GM12878 (cell line): ENCODE measurements at regions not wholly inside any gene's neighbourhood (a gene's known extent, or its start where the extent isn't known, plus 50 kb on each side); places are given as distances from the start of the nearest gene placed in this dataset.

Source experiments
- ASH2L ChIP-seq: fragments of 300-600, 200-600 bp; sonication (generic); IDR thresholded peaks from 2 replicates; pipeline ENCODE4 v1.6.1; 2017; ENCODE audit warnings: low read depth, mild to moderate bottlenecking, borderline replicate concordance
- ATF3 ChIP-seq: IDR thresholded peaks from 2 replicates; pipeline ENCODE4 v1.6.1; 2011; ENCODE audit warnings: low read depth, mild to moderate bottlenecking, low read length, moderate library complexity, borderline replicate concordance; ENCODE audit errors: extremely low read depth
- FOS ChIP-seq: IDR thresholded peaks from 3 replicates; pipeline ENCODE4 v1.6.1; 2011; ENCODE audit warnings: borderline replicate concordance; ENCODE audit not compliant: insufficient read length; ENCODE audit errors: extremely low read depth
- HDAC2 ChIP-seq: fragments of 200-600 bp; sonication (generic); IDR thresholded peaks from 2 replicates; pipeline ENCODE4 v1.6.1; 2017
- IKZF2 ChIP-seq, 2 experiments: fragments of 450-650 bp; IDR thresholded peaks; 2 replicates each; pipeline ENCODE4 v1.6.1; 2017; ENCODE audit warnings: mild to moderate bottlenecking in 2 of 2, moderate library complexity in 2 of 2
- PAX5 ChIP-seq: IDR thresholded peaks from 2 replicates; pipeline ENCODE4 v1.6.1; 2011; ENCODE audit warnings: low read depth, low read length, borderline replicate concordance
- POLR2AphosphoS2 ChIP-seq: IDR thresholded peaks from 2 replicates; pipeline ENCODE4 v1.6.1; 2011; ENCODE audit warnings: low read depth, mild to moderate bottlenecking, low read length, improper control_type of control experiment, moderate library complexity
- POLR2AphosphoS5 ChIP-seq: IDR thresholded peaks from 2 replicates; pipeline ENCODE4 v1.6.1; 2011; ENCODE audit warnings: mild to moderate bottlenecking, low read length, inconsistent platforms
- RAD51 ChIP-seq: fragments of 450-650 bp; IDR thresholded peaks from 2 replicates; pipeline ENCODE4 v1.6.1; 2016; ENCODE audit warnings: moderate library complexity, mild to moderate bottlenecking, inconsistent platforms
- RBBP5 ChIP-seq: fragments of 200-600 bp; sonication (generic); conservative IDR thresholded peaks from 2 replicates; pipeline ENCODE4 v1.6.1; 2016
- RCOR1 ChIP-seq: conservative IDR thresholded peaks from 2 replicates; pipeline ENCODE4 v1.6.1; 2012; ENCODE audit warnings: low read depth, low read length, improper control_type of control experiment
- SMC3 ChIP-seq: IDR thresholded peaks from 2 replicates; pipeline ENCODE4 v1.6.1; 2011; ENCODE audit warnings: low read length, improper control_type of control experiment, borderline replicate concordance
- TCF3 ChIP-seq: IDR thresholded peaks from 2 replicates; pipeline ENCODE4 v1.6.1; 2012; ENCODE audit warnings: low read depth, mild to moderate bottlenecking, low read length, borderline replicate concordance; ENCODE audit not compliant: insufficient read depth
- ZNF217 ChIP-seq: fragments of 450-650 bp; IDR thresholded peaks from 2 replicates; pipeline ENCODE4 v1.6.1; 2017; ENCODE audit warnings: antibody characterized with exemption, mild to moderate bottlenecking

- TF ChIP-seq RBBP5 (no peak), HDAC2 (no peak), FOS (no peak), RAD51 (no peak), ZNF217 (no peak), POLR2AphosphoS5 (no peak), ATF3 (no peak), ASH2L (no peak), PAX5 (no peak), IKZF2 (IDR thresholded peaks at IDR 0.05) (no peak), RCOR1 (no peak), POLR2AphosphoS2 (no peak), TCF3 (no peak), SMC3 (no peak)
- TF ChIP-seq, all 136 proteins: peak for 0
Measured at GRCh38 chr10:52652431-52653262, 119.9 kb downstream of the MBL2 start (continued).
